Inferior parietal cortex (tissue), 1 donor: ENCODE measurements at regions not wholly inside any gene's neighbourhood (a gene's known extent, or its start where the extent isn't known, plus 50 kb on each side); places are given as distances from the start of the nearest gene placed in this dataset.
"Not testable (repeated sequence)": the region's sequence is repeated elsewhere in the genome, so short reads cannot be mapped to it uniquely, and the experiment has no call there.

ENCODE experiments used
- DNase-seq: peaks from one replicate; pipeline ENCODE4 v3.0.0-alpha.2; 2016; ENCODE audit errors: extremely low spot score

GRCh38 chr14:48430805-48431204, 755.4 kb upstream of the MDGA2 start:
- DNase-seq = no peak

DNA sequence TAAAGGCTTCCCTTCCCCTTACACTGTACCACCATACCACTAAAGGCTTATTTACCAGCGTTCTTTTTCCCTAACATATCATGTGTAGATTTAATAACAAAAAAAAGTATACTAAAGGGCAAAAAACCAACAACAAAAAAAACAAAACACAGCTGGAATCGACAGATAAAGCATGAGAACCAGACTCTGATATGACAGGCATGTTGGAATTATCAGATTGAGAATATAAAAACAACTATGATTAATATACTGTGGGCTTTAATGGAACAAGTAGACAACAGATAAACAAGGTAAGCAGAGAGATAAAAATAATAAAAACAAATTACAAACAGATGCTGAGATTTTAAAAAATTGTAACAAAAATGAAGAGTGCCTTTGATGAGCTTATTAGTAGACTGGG, 754.1 kb upstream of the MDGA2 start:
- DNase-seq = no peak

DNA sequence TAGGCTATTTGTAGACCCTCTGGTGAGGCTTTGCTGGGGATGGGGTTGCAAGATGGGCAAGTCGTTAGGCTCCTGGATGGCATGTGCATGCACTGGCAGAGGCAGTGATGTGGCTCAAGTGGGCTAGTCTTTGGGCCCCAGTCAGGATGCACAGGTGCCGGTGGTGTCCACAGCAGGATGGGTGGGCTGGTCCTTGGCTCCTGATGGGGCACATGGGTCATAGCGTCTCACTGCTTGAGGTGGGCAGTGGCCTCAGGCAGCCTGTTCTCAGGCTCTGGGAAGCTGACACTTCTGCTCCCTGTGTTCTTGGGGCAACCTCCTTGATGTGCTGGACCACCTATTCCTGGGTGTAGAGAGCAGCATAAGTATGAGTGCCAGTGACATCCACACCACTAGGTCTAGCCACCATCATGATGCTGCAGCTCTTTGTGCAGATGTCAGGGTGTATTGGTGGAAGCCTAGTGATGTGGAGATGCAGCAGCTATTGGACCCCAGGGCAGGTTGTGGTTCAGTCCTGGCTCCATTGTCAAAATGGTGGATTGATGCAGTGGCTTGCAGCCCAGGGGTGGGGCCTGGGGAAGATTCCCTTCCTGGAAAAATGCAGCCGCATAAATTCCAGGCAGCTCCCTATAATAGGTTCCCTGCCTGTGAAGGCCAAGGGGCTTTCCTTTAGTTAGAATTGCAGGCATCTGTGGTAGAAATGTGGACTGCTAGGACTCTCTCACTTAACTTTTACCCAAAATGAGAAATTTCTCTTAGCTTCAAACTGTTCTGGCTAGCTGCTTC, 742.5 kb upstream of the MDGA2 start:
- no peak for DNase-seq

DNA sequence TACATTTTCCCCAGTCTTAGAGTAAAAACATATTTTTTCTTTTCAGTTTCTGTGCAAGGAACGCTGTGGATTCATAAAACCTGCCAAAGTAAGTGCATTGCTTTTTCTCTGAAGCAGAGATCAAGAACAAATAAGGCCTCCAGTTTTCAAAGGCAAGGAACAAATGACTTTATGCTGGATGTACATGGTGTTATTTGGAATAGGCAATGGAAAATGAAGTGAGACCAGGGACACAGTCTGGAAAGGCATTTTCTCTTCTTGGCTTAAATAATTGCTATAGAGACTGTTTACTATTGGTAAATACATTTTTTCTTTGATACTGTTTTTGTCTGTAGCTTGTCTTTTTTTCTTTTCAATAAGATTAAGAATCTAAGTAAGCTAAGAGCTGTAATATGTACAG, 725.9 kb upstream of the MDGA2 start:
- DNase-seq = no peak

GRCh38 chr14:48398675-48399282, 723.4 kb upstream of the MDGA2 start:
- DNase-seq = peak; percentile 49

GRCh38 chr14:48391661-48392060, 716.3 kb upstream of the MDGA2 start:
- DNase-seq = no peak

DNA sequence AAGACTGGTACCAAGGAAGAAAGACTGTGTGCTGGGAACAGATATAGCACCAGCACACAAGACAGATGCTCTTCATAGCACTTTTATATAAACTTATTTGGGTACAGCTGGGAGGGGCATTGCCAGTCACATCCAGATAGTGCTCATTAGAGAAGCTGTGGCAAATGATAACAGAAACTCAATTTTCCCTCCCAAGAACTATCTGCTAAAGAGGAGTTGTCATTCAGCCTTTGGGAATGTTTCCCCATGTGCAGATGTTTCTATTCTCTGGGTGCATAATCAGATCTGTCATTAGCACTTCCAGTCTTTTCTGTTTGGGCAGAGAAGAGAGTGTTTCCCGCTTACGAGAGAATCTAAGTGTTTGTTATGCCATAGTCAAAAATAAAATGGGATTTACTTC, 714.9 kb upstream of the MDGA2 start:
- DNase-seq = no peak

DNA sequence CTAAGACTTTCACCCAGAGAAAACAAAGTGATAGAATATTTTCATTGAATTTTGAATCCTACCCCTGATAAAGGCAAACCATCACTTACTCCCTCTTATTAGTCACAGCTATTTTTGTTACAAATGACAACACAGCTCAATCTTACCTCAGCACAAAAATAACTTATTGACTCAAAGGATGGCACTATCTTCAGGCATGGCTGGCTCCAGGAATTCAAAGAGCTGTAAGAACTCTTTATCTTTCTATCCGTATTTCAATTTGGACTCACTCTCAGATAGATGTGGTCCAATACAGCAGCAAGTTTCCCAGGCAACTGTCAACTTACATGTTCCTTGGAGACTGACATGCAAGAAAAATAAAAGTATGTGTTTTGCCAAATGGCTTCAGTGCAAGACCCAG, 709.4 kb upstream of the MDGA2 start:
- DNase-seq = no peak

DNA sequence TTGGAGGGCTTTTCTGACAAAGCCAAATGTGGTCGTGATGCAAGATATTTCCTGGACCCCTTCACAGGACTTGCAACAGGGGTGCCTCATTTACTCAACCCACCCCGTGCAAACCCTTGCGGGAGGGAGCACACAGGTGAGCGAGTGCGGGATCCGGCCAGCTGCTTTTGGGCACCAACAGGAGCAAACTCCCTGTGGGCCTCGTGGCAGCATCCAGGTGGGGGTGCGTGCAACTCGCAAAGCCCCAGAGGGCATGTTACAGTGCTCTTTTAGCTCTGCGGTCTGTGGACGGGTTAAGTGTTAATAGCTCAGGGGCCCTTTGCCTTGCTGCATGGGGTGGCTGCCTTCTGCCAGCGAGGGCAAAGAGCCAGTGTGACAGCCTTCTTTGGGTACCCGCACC, 707.6 kb upstream of the MDGA2 start:
- DNase-seq = no peak

GRCh38 chr14:48378541-48378940, 703.1 kb upstream of the MDGA2 start:
- no peak for DNase-seq

- no peak for DNase-seq
These were observed 698.6 kb upstream of the MDGA2 start for GRCh38 chr14:48373981-48374380.

- no peak for DNase-seq
These were observed 675.6 kb upstream of the MDGA2 start for GRCh38 chr14:48350971-48351370.

DNA sequence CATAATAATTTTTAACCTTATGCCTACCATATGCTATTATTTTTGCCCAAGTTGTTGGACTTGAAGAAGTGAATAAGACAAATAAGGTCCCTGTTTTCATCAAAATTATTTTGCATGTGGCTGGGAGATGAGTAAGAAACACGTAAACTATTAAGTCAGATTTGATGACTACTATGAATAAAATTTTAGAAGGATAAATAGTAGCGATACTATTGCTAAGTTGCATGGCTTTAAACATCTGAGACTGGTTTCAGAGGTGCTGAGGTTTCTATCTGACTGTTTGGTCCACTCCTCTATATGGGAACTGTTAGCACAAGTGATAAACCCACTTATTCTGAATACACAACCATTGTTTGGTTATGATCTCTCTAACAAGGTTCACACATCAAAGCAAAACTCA, 674.3 kb upstream of the MDGA2 start:
- no peak for DNase-seq

- no peak for DNase-seq
These were observed 665.7 kb upstream of the MDGA2 start for GRCh38 chr14:48341069-48341468.

DNA sequence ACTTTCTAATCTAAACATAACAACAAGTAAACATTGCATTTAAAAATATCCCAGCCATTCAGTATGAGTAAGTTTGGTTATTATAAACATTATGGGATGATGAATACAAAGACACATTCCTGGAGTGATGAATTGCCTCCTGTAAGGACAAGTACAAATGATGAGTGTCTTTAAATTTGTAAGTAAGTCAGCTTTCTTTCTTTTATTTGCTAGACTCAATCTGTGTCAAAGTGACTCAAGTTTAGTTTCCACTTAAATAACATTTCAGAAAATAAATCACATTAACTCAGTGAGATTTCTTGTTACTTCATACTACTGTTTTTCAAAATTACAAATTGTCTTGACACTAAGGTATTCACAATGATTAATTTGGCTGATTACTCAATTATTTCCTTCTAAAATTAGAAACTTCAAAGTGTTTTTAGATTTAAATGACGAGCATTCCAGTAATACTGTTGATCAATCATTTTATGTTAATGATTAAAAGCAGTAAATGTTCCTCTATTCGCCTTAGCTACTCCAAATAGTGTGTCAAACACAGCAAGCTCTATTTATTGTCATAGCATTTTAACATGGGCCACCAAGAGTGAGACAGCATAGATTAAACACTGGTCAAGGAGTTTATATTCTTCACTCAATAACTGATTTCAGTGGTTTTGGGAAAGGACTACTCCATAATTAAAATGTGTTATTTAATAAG, 658.0 kb upstream of the MDGA2 start:
- DNase-seq = no peak

GRCh38 chr14:48331421-48331820, 656.0 kb upstream of the MDGA2 start:
- DNase-seq = no peak

DNA sequence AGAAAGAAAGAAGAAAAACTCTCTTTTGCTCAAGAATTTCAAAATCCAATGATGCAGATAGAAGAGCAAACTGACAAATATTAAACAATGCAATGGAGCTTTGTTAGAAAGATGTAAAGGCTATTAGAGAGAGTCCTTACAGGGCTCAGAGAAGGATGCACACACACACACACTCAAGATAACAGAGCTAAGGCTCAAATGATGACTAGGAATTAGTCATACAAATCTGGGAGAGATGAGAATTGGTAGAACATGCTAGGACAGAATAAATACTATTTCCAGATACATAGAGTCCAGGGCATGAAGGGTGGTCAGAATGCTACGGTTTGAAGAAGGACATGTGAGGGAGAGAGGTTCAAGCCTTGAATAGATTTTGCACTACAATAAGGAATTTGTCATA, 650.1 kb upstream of the MDGA2 start:
- DNase-seq = no peak

- DNase-seq = no peak
These were observed 648.3 kb upstream of the MDGA2 start for GRCh38 chr14:48323665-48324064.

DNA sequence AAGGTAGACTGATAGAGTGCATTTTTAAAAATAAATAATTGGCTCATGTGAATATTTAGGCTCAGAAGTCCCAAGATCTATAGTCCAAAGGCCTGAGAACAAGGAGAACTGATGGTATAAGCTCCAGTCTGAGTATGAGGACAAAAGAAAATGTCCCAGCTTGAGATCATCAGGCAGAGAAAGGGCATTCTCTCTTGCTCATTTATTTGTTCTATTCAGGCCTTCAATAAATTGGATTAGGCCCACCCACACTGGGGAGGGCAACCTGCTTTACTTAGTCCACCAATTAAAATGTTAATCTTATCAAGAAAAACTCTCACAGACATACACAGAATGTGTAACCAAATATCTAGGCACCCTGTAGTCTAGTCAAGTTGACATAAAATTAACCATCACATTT, 644.4 kb upstream of the MDGA2 start:
- no peak for DNase-seq

DNA sequence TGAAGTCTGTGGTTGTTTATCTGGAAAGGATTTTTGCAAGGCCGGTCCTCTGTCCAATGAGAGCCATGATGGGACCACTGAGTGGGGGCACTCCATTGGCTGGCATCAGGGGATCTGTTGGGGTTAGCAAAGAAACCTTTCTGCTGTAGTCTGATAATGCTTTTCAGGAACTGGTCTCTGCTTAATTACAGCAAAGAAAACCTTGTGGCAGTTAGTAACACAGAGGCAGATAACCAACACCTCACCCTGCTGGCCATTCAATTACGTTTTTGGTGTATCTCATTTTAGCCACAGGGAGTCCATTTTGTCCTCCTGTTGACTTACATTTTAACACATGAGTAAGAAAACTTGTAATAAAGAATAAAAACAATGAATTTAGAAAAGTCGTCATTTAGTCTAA, 629.3 kb upstream of the MDGA2 start:
- no peak for DNase-seq

DNA sequence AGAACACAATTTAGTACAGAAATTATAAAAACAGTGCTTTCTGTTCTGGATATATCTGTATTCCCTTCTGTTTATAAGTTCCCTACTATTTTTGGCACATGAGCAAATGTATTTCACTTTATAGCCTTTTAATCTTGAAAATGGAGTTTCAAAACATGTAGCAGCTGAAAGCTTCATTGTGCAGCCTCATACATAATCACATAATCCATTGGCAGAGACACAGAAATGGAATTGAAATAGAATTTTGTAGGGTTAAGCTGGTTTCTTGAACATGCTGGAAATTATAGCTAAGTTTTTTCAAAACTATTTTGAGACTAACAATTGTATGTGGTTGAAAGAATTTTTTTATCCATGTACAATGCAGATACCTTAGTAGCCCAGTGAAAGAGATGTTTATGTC, 614.3 kb upstream of the MDGA2 start:
- no peak for DNase-seq

DNA sequence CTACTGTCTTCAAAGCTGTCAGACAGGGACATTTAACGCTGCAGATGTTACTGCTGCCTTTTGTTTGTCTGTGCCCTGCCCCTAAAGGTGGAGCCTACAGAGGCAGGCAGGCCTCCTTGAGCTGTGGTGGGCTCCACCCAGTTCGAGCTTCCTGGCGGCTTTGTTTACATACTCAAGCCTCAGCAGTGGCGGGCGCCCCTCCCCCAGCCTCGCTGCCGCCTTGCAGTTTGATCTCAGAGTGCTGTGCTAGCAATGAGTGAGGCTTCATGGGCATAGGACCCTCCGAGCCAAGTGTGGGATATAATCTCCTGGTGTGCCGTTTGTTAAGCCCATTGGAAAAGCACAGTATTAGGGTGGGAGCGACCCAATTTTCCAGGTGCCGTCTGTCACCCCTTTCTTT, 609.8 kb upstream of the MDGA2 start:
- not testable (repeated sequence) for DNase-seq

DNA sequence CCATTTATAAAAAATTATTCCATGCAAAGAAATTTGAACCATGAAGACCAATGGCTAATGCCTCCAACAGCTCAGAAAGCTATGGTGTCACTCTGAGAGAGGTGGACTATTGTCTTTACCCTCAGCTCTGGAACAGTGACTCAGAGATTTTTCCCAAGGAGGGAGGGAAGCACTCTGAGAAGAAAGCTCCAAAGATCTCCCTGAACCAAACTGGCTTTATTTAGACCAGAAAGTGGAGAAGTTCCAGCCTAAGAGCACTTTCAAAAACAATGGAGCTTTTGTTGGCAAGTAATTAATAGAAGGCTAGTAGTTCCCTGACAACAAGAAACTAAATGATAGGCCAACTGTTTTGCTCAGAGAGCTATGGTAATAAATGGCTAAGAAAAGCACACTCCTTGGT, 599.9 kb upstream of the MDGA2 start:
- DNase-seq = no peak
